ENCODE measurements at regions not wholly inside any gene's neighbourhood (a gene's known extent, or its start where the extent isn't known, plus 50 kb on each side); places are given as distances from the start of the nearest gene placed in this dataset.

DNA sequence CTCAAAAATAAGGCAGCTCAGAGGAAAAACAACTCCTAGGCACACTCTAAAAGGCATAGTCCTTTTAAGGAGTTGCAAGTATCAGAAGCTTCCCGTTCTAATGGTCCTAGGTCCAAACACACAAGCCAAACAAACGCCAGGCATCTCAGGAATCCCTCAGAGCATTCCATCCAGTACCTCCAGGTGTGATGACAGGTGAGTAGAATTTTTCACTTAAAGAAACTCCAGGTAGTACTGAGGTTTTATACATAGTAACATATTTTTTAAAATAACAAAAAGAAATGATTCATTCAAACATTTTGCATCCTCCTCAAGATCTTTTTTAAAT lies 1092.3 kb downstream of the TUSC7 start:
- no peaks in the 10 kb centered on the region for H3K4me1 ChIP-seq

DNA sequence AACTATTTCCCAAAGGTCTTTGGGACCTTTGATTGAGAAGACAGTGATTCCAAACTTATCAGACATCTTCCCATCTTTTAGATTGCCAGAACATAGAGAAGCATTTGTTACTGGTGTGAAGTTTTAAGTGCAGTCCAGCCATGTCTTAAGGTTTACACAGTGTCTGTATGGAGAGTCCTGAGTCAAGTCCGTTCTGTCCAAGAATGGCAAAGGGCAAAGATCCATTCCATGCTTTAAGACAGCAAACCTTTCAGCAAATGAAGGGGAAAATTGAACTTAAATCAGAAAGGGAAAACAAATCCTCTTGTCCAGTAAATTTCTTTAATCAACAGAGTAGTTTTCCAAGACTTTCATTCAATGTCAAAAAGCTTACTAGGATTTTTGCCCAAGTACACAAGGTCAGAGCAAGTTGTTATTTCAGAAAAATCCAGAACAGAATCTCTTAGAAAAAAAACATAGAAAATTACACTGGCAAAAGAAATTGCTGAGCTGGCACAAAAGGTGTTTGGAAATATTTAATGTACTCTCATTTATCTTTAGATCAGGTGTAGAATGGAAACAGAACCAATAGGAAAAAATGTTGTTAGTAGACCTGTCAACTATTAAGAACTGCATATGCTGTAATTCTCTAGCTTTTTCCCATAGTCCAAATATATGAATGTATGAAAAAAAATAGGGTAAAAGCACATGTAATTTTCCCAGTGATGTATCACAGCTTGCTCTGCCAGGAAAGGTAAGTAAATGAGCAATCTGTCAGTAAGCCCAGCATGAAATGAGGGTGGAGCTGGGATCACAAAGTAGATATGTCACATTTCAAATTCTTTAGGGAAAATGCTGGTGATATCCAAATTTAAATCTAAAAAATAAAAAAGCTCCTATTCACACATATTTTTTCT lies 1099.9 kb downstream of the TUSC7 start:
- TF ChIP-seq, protein P1, sequence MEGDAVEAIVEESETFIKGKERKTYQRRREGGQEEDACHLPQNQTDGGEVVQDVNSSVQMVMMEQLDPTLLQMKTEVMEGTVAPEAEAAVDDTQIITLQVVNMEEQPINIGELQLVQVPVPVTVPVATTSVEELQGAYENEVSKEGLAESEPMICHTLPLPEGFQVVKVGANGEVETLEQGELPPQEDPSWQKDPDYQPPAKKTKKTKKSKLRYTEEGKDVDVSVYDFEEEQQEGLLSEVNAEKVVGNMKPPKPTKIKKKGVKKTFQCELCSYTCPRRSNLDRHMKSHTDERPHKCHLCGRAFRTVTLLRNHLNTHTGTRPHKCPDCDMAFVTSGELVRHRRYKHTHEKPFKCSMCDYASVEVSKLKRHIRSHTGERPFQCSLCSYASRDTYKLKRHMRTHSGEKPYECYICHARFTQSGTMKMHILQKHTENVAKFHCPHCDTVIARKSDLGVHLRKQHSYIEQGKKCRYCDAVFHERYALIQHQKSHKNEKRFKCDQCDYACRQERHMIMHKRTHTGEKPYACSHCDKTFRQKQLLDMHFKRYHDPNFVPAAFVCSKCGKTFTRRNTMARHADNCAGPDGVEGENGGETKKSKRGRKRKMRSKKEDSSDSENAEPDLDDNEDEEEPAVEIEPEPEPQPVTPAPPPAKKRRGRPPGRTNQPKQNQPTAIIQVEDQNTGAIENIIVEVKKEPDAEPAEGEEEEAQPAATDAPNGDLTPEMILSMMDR (IDR thresholded peaks at IDR 0.05) = no peak
- TF ChIP-seq POLR2A (IDR thresholded peaks at IDR 0.05) = no peak
- no peak overlapping the region for H3K27ac ChIP-seq
- no peak for DNase-seq

More for the DNA sequence above, 1092.3 kb downstream of the TUSC7 start:
- H3K4me3 ChIP-seq = no peak overlapping the region
- H3K9me3 ChIP-seq = no peaks in the 10 kb centered on the region
- no peaks in the 10 kb centered on the region for H3K36me3 ChIP-seq
- TF ChIP-seq, protein P1 (IDR thresholded peaks at IDR 0.05) = no peak
- TF ChIP-seq POLR2A (IDR thresholded peaks at IDR 0.05) = no peak
- DNase-seq = no peak
- no peak overlapping the region for H3K27ac ChIP-seq
- no peaks in the 10 kb centered on the region for H3K27me3 ChIP-seq

DNA sequence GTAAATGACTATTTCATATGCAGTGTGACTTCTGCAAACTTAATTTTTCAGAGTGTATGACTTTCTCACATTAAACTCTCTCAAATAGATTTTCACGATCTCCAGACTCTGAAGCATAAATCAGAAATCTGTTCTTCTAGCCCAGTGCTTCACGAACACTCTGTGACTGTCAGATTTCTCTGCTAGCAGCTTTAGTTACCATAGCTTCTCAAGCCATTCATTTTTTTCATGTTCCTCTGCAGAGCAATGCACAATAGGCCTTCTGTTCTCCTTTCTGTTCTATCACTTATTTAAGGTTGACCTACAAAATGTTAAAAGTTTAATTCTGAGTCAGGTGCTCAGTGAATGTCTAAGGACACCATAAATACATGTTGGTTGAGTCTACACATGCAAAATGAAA lies 1102.2 kb downstream of the TUSC7 start:
- no peak for DNase-seq

More for the DNA sequence above, 1099.9 kb downstream of the TUSC7 start:
- Histone ChIP-seq H3K27me3 (no peaks in the 10 kb centered on the region), H3K9me3 (no peaks in the 10 kb centered on the region), H3K36me3 (no peaks in the 10 kb centered on the region), H3K4me3 (no peak overlapping the region), H3K4me1 (no peaks in the 10 kb centered on the region)

DNA sequence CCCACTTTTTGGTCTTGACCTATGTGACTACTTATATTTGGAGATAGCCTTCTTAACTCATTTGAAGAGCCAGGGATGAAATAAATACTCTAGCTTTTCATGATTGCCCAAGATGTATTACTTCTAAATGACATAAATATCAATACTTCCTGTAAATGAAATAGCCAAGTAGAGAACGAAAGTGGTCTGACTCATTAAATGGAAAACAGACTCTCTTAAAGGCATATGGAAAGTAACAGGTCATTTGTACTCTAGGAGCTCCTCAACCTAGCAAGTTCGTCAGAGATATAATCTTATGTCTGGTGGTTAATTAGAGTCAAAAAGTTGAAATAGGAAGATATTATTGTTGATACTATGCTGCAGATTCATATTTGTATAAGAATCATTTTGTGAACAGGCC lies 1105.4 kb downstream of the TUSC7 start:
- H3K36me3 ChIP-seq = no peaks in the 10 kb centered on the region
- TF ChIP-seq POLR2A (IDR thresholded peaks at IDR 0.05) = no peak
- TF ChIP-seq, protein P1 (IDR thresholded peaks at IDR 0.05) = no peak
- no peaks in the 10 kb centered on the region for H3K27me3 ChIP-seq
- no peak for DNase-seq
- no peak overlapping the region for H3K27ac ChIP-seq
- no peak overlapping the region for H3K4me3 ChIP-seq
- H3K4me1 ChIP-seq = no peaks in the 10 kb centered on the region
- H3K9me3 ChIP-seq = no peaks in the 10 kb centered on the region

More for the DNA sequence above, 1102.2 kb downstream of the TUSC7 start:
- H3K27ac ChIP-seq = no peak overlapping the region
- H3K36me3 ChIP-seq = no peaks in the 10 kb centered on the region
- H3K9me3 ChIP-seq = no peaks in the 10 kb centered on the region
- H3K4me3 ChIP-seq = no peak overlapping the region
- TF ChIP-seq, protein P1 (IDR thresholded peaks at IDR 0.05) = no peak
- TF ChIP-seq POLR2A (IDR thresholded peaks at IDR 0.05) = no peak
- no peaks in the 10 kb centered on the region for H3K4me1 ChIP-seq
- H3K27me3 ChIP-seq = no peaks in the 10 kb centered on the region

DNA sequence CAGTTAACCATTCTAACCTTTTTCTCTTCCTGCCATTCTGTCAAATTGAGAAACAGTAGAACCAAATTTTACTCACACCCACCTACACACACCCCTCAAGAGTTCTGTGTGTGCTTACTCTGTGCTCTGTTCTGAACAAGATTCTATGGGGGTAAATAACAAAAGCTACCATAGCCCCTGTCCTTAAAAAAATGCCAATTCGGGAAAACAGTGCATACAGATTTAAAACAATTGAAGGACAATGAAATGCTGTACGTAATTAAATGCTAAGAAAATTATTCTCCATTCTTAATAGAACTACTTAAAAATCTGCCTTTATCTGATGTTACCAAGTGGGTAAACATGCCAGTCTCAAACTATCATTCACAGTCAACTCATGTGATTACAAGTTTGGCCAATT lies 1107.5 kb downstream of the TUSC7 start:
- TF ChIP-seq, protein P1 (IDR thresholded peaks at IDR 0.05) = no peak
- TF ChIP-seq POLR2A (IDR thresholded peaks at IDR 0.05) = no peak
- no peak for DNase-seq
- Histone ChIP-seq H3K9me3 (no peaks in the 10 kb centered on the region), H3K27me3 (no peaks in the 10 kb centered on the region), H3K4me3 (no peak overlapping the region), H3K4me1 (no peaks in the 10 kb centered on the region), H3K27ac (no peak overlapping the region), H3K36me3 (no peaks in the 10 kb centered on the region)

Data from Peyer's patch (tissue), 4 donors.